ENCODE measurements at regions not wholly inside any gene's neighbourhood (a gene's known extent, or its start where the extent isn't known, plus 50 kb on each side); places are given as distances from the start of the nearest gene placed in this dataset.

GRCh38 chr9:115482747-115483146 lies 364.8 kb upstream of the TNC start:
- TF ChIP-seq CTCF (IDR thresholded peaks at IDR 0.05) (no peak), SMC3 (IDR thresholded peaks at IDR 0.05) (no peak), HOXA7 (CRISPR knock-in tag; IDR thresholded peaks at IDR 0.05) (no peak), HMGXB4 (CRISPR knock-in tag; IDR thresholded peaks at IDR 0.05; ENCODE audit: borderline replicate concordance) (no peak), RFX5 (IDR thresholded peaks at IDR 0.05) (no peak), KDM1A (IDR thresholded peaks at IDR 0.05; ENCODE audit: low read depth) (no peak), POLR2A (IDR thresholded peaks at IDR 0.05; ENCODE audit: low read length) (no peak)
